DOHH2 (cell line): ENCODE measurements at regions not wholly inside any gene's neighbourhood (a gene's known extent, or its start where the extent isn't known, plus 50 kb on each side); places are given as distances from the start of the nearest gene placed in this dataset.

Experiments
- EZH2phosphoT487 ChIP-seq: fragments of 200-600 bp; sonication (generic); IDR thresholded peaks from 2 replicates; pipeline ENCODE4 v1.6.1; 2017; ENCODE audit warnings: borderline replicate concordance, mild to moderate bottlenecking, antibody characterized with exemption, low read length, moderate library complexity, mixed read lengths
- TF ChIP-seq, protein P1 (sequence below): fragments of 200-600 bp; sonication (generic); IDR thresholded peaks from one replicate; pipeline ENCODE4 v1.5.1; 2014; ENCODE audit warnings: antibody characterized with exemption, mild to moderate bottlenecking, low read depth, low read length; ENCODE audit not compliant: poor library complexity, severe bottlenecking

DNA sequence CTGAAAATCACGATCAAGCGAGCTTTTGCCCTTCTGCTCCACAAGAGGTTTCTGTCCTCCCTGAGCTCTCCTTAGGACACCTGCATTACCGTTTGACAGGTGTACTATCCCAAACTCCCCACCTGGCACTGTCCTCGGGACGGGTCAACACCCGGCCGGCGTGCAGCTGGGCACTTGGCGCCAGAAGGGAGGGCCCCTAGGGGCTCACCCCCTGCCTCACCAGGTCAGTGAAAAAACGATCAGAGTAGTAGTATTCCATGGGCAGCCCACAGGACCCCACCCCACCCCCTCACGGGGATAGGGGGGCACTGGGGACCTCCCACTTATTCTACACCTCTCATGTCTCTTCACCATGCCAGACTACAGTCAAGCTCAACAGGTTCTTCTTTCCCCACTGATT is 117.6 kb upstream of the ANKRD30BL start:
- TF ChIP-seq, protein P1, sequence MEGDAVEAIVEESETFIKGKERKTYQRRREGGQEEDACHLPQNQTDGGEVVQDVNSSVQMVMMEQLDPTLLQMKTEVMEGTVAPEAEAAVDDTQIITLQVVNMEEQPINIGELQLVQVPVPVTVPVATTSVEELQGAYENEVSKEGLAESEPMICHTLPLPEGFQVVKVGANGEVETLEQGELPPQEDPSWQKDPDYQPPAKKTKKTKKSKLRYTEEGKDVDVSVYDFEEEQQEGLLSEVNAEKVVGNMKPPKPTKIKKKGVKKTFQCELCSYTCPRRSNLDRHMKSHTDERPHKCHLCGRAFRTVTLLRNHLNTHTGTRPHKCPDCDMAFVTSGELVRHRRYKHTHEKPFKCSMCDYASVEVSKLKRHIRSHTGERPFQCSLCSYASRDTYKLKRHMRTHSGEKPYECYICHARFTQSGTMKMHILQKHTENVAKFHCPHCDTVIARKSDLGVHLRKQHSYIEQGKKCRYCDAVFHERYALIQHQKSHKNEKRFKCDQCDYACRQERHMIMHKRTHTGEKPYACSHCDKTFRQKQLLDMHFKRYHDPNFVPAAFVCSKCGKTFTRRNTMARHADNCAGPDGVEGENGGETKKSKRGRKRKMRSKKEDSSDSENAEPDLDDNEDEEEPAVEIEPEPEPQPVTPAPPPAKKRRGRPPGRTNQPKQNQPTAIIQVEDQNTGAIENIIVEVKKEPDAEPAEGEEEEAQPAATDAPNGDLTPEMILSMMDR = no peak
- TF ChIP-seq EZH2phosphoT487 = no peak
